OCI-LY3 (cell line): ENCODE measurements at regions not wholly inside any gene's neighbourhood (a gene's known extent, or its start where the extent isn't known, plus 50 kb on each side); places are given as distances from the start of the nearest gene placed in this dataset.

Experiments used
- H2AFZ ChIP-seq: fragments of 200-600, 300-600 bp; shearing (Covaris generic); 2 replicates; pipeline ENCODE4 v1.6.0; 2014; ENCODE audit warnings: antibody characterized with exemption, low read depth, low read length
- H3K27ac ChIP-seq: fragments of 200-600, 300-600 bp; sonication (generic); 2 replicates; pipeline ENCODE4 v1.5.1; 2014; ENCODE audit warnings: mild to moderate bottlenecking, low read length, moderate library complexity, mixed read lengths
- H3K27me3 ChIP-seq: fragments of 200-600, 300-600 bp; sonication (generic); 2 replicates; pipeline ENCODE4 v1.6.1; 2014; ENCODE audit warnings: low read depth, low read length, mixed read lengths
- H3K36me3 ChIP-seq: fragments of 200-600, 300-600 bp; sonication (generic); replicated peaks from 2 replicates; pipeline ENCODE3; 2014; ENCODE audit warnings: low read depth, low read length, mixed read lengths
- H3K4me1 ChIP-seq: fragments of 300-600, 200-600 bp; sonication (generic); 2 replicates; pipeline ENCODE4 v1.6.1; 2014; ENCODE audit warnings: low read length, mixed read lengths
- H3K4me2 ChIP-seq: fragments of 200-600, 300-600 bp; sonication (generic); 2 replicates; pipeline ENCODE4 v1.6.1; 2014; ENCODE audit warnings: low read length, mixed read lengths
- H3K4me3 ChIP-seq: fragments of 300-600, 200-600 bp; sonication (generic); 2 replicates; pipeline ENCODE4 v1.5.1; 2014; ENCODE audit warnings: antibody characterized with exemption, mild to moderate bottlenecking, low read length, moderate library complexity
- H3K79me2 ChIP-seq: fragments of 300-600, 200-600 bp; shearing (Covaris generic); 2 replicates; pipeline ENCODE4 v1.6.1; 2014; ENCODE audit warnings: mild to moderate bottlenecking, low read length, mixed read lengths
- H3K9ac ChIP-seq: fragments of 300-600, 200-600 bp; shearing (Covaris generic); 2 replicates; pipeline ENCODE4 v1.6.0; 2014; ENCODE audit warnings: mild to moderate bottlenecking, low read length, moderate library complexity
- H3K9me3 ChIP-seq: fragments of 200-600, 300-600 bp; shearing (Covaris generic); 2 replicates; pipeline ENCODE4 v1.6.1; 2014; ENCODE audit warnings: low read length, mixed read lengths; ENCODE audit not compliant: insufficient read depth
- H4K20me1 ChIP-seq: fragments of 200-600, 300-600 bp; sonication (generic); 2 replicates; pipeline ENCODE4 v1.6.1; 2016; ENCODE audit warnings: low read length, mixed read lengths; ENCODE audit not compliant: insufficient read depth
- CTCF ChIP-seq: fragments of 200-600, 300-600 bp; sonication (generic); IDR thresholded peaks from 2 replicates; pipeline ENCODE4 v1.5.1; 2014; ENCODE audit warnings: antibody characterized with exemption, low read length, low read depth
- EZH2phosphoT487 ChIP-seq: fragments of 200-600 bp; shearing (Covaris generic); IDR thresholded peaks from 2 replicates; pipeline ENCODE4 v1.6.1; 2018; ENCODE audit warnings: antibody characterized with exemption, mixed run types, low read depth

- no peak overlapping the region for H3K4me3 ChIP-seq
- no peaks in the 10 kb centered on the region for H3K36me3 ChIP-seq
- no peak overlapping the region for H3K9ac ChIP-seq
- no peak overlapping the region for H2AFZ ChIP-seq
- H3K27ac ChIP-seq = no peak overlapping the region
- H4K20me1 ChIP-seq = no peaks in the 10 kb centered on the region
- H3K4me2 ChIP-seq = no peak overlapping the region
- H3K79me2 ChIP-seq = no peaks in the 10 kb centered on the region
- no peaks in the 10 kb centered on the region for H3K9me3 ChIP-seq
- H3K27me3 ChIP-seq = no peaks in the 10 kb centered on the region
- no peak for TF ChIP-seq EZH2phosphoT487
- no peak for TF ChIP-seq CTCF
- no peaks in the 10 kb centered on the region for H3K4me1 ChIP-seq
Measured at GRCh38 chr7:81506609-81507008, 263.2 kb downstream of the HGF start.

- Histone ChIP-seq H3K9me3 (no peaks in the 10 kb centered on the region), H3K27ac (no peak overlapping the region), H3K79me2 (no peaks in the 10 kb centered on the region), H3K36me3 (no peaks in the 10 kb centered on the region), H2AFZ (no peak overlapping the region), H3K9ac (no peak overlapping the region), H3K4me3 (no peak overlapping the region), H3K4me2 (no peak overlapping the region), H4K20me1 (no peaks in the 10 kb centered on the region), H3K27me3 (peaks cover 5% of the 10 kb centered on the region), H3K4me1 (peaks cover 9% of the 10 kb centered on the region; the same call in 1 of the 2 replicates)
- TF ChIP-seq CTCF = no peak
- no peak for TF ChIP-seq EZH2phosphoT487
Measured at GRCh38 chr7:81503771-81504170, 266.1 kb downstream of the HGF start.

GRCh38 chr7:81503336-81503735 is 266.5 kb downstream of the HGF start:
- TF ChIP-seq CTCF (no peak), EZH2phosphoT487 (no peak)

GRCh38 chr7:81501220-81501619 is 268.6 kb downstream of the HGF start:
- TF ChIP-seq EZH2phosphoT487 (no peak), CTCF (peak; percentile 68)
- H3K4me1 ChIP-seq = peaks cover 9% of the 10 kb centered on the region; the same call in 1 of the 2 replicates
- H3K36me3 ChIP-seq = no peaks in the 10 kb centered on the region
- peak overlapping the region; percentile 42; the same call in 1 of the 2 replicates for H2AFZ ChIP-seq
- H3K4me2 ChIP-seq = peak overlapping the region; percentile 82
- H3K9ac ChIP-seq = no peak overlapping the region
- H3K4me3 ChIP-seq = peak overlapping the region; percentile 65
- H3K27ac ChIP-seq = no peak overlapping the region
- H3K9me3 ChIP-seq = no peaks in the 10 kb centered on the region
- peaks cover 9% of the 10 kb centered on the region for H3K27me3 ChIP-seq
- H4K20me1 ChIP-seq = no peaks in the 10 kb centered on the region
- H3K79me2 ChIP-seq = no peaks in the 10 kb centered on the region

More at GRCh38 chr7:81503336-81503735, 266.5 kb downstream of the HGF start:
- H3K27me3 ChIP-seq = peaks cover 9% of the 10 kb centered on the region
- H3K9me3 ChIP-seq = no peaks in the 10 kb centered on the region
- no peak overlapping the region for H2AFZ ChIP-seq
- no peak overlapping the region for H3K27ac ChIP-seq
- no peak overlapping the region for H3K4me3 ChIP-seq
- no peak overlapping the region for H3K4me2 ChIP-seq
- H3K36me3 ChIP-seq = no peaks in the 10 kb centered on the region
- H4K20me1 ChIP-seq = no peaks in the 10 kb centered on the region
- H3K4me1 ChIP-seq = peaks cover 9% of the 10 kb centered on the region; the same call in 1 of the 2 replicates
- no peak overlapping the region for H3K9ac ChIP-seq
- no peaks in the 10 kb centered on the region for H3K79me2 ChIP-seq
